H1 (cell line): ENCODE measurements at regions not wholly inside any gene's neighbourhood (a gene's known extent, or its start where the extent isn't known, plus 50 kb on each side); places are given as distances from the start of the nearest gene placed in this dataset.

Source experiments
- CTCF ChIA-PET: fragments of 300-600 bp; sonication (Branson Sonifier 250); formaldehyde crosslinking; loops from one replicate; lab custom pipeline; 2021; ENCODE audit not compliant: partially characterized antibody; lab: Charles Lee
- POLR2A ChIA-PET: fragments of 300-600 bp; sonication (Branson Sonifier 250); formaldehyde crosslinking; loops from one replicate; lab custom pipeline; 2021; ENCODE audit warnings: inconsistent platforms; ENCODE audit not compliant: partially characterized antibody; lab: Charles Lee
- DNase-seq, 2 experiments: peaks; one replicate each; pipeline versions ENCODE4 v3.0.0 to v3.0.0-alpha.2; 2010 to 2022; ENCODE audit warnings: low spot score in 2 of 2, low read depth in 1 of 2, mixed read lengths in 1 of 2
- FAIRE-seq: peaks from 2 replicates; lab custom pipeline; 2011; peaks lifted over from hg19 to GRCh38; lab: Jason Lieb, UNC
- H2AFZ ChIP-seq: 2 replicates; pipeline ENCODE4 v1.8.1; 2012; ENCODE audit warnings: low read length, inconsistent platforms
- H2AK5ac ChIP-seq: 2 replicates; pipeline ENCODE4 v1.6.1; 2013; ENCODE audit warnings: low read depth, low read length
- H2BK120ac ChIP-seq: replicated peaks from 2 replicates; pipeline ENCODE3; 2013; ENCODE audit warnings: low read depth, low read length, inconsistent platforms
- H2BK12ac ChIP-seq: 2 replicates; pipeline ENCODE4 v1.6.1; 2013; ENCODE audit warnings: low read depth, low read length
- H2BK15ac ChIP-seq: 2 replicates; pipeline ENCODE4 v1.6.1; 2013; ENCODE audit warnings: low read length
- H2BK20ac ChIP-seq: 2 replicates; pipeline ENCODE4 v1.6.1; 2013; ENCODE audit warnings: low read length
- H2BK5ac ChIP-seq: 2 replicates; pipeline ENCODE4 v1.6.1; 2013; ENCODE audit warnings: low read depth, low read length
- H3K14ac ChIP-seq: 2 replicates; pipeline ENCODE4 v1.6.1; 2013; ENCODE audit warnings: inconsistent platforms; ENCODE audit not compliant: insufficient read length
- H3K18ac ChIP-seq: 2 replicates; pipeline ENCODE4 v1.6.1; 2013; ENCODE audit warnings: low read length; ENCODE audit errors: extremely low read depth
- H3K23ac ChIP-seq: 2 replicates; pipeline ENCODE4 v1.6.1; 2013; ENCODE audit warnings: inconsistent platforms; ENCODE audit not compliant: insufficient read length
- H3K23me2 ChIP-seq: 2 replicates; pipeline ENCODE4 v1.6.1; 2013; ENCODE audit warnings: low read depth, low read length
- H3K27ac ChIP-seq: 2 replicates; pipeline ENCODE4 v1.6.1; 2011; ENCODE audit warnings: low read depth, low read length, inconsistent platforms
- H3K27me3 ChIP-seq, 4 experiments: replicated peaks in 1 of 4; 1 replicate in 1 of 4; 2 replicates in 3 of 4; pipeline versions ENCODE4 v1.6.1 to v1.8.1; 2011 to 2013; ENCODE audit warnings: low read length in 3 of 4, mild to moderate bottlenecking in 3 of 4, inconsistent platforms in 2 of 4, mixed read lengths in 2 of 4, moderate library complexity in 1 of 4; ENCODE audit not compliant: control insufficient read depth in 3 of 4, insufficient read depth in 3 of 4; ENCODE audit errors: extremely low read depth in 1 of 4
- H3K36me3 ChIP-seq, 4 experiments: 2 replicates each; pipeline versions ENCODE4 v1.6.1 to v1.8.1; 2011 to 2013; ENCODE audit warnings: mild to moderate bottlenecking in 4 of 4, low read length in 3 of 4, moderate library complexity in 2 of 4, control low read depth in 1 of 4, inconsistent platforms in 1 of 4; ENCODE audit not compliant: insufficient read depth in 4 of 4, control insufficient read depth in 2 of 4
- H3K4ac ChIP-seq: replicated peaks from 2 replicates; pipeline ENCODE3; 2013; ENCODE audit warnings: low read length, low read depth, mixed read lengths, inconsistent platforms; ENCODE audit not compliant: insufficient read length
- H3K4me1 ChIP-seq, 4 experiments: replicated peaks in 1 of 4; 1 replicate in 1 of 4; 2 replicates in 3 of 4; pipeline versions ENCODE4 v1.6.1 to v1.8.1; 2011 to 2013; ENCODE audit warnings: low read length in 3 of 4, inconsistent platforms in 2 of 4, mixed read lengths in 1 of 4; ENCODE audit not compliant: insufficient read depth in 4 of 4, control insufficient read depth in 3 of 4
- H3K4me2 ChIP-seq, 2 experiments: 2 replicates each; pipeline versions ENCODE4 v1.6.1 to v1.8.1; 2011 to 2013; ENCODE audit warnings: low read depth in 2 of 2, low read length in 2 of 2, control low read depth in 1 of 2, inconsistent platforms in 1 of 2, mild to moderate bottlenecking in 1 of 2; ENCODE audit not compliant: insufficient read depth in 1 of 2
- H3K4me3 ChIP-seq, 4 experiments: fragments of 200-600, 300-600 bp in 1 of 4; sonication (generic), shearing (Covaris generic), sonication (Bioruptor Twin) in 1 of 4; 2 replicates each; pipeline versions ENCODE4 v1.5.1 to v1.8.1; 2011 to 2016; ENCODE audit warnings: low read length in 4 of 4, low read depth in 3 of 4, control low read depth in 2 of 4, inconsistent platforms in 2 of 4, mild to moderate bottlenecking in 2 of 4, mixed read lengths in 1 of 4, moderate library complexity in 1 of 4; ENCODE audit not compliant: insufficient read depth in 2 of 4; ENCODE audit errors: extremely low read depth in 1 of 4
- H3K56ac ChIP-seq: replicated peaks from 2 replicates; pipeline ENCODE3; 2013; ENCODE audit warnings: low read depth, mild to moderate bottlenecking, mixed read lengths, low read length, inconsistent platforms; ENCODE audit not compliant: insufficient read length
- H3K79me1 ChIP-seq: 2 replicates; pipeline ENCODE4 v1.6.1; 2013; ENCODE audit warnings: low read depth, low read length, control low read depth
- H3K79me2 ChIP-seq, 2 experiments: 2 replicates each; pipeline versions ENCODE4 v1.6.1 to v1.8.1; 2012 to 2013; ENCODE audit warnings: low read length in 2 of 2, mild to moderate bottlenecking in 2 of 2, inconsistent platforms in 1 of 2; ENCODE audit not compliant: insufficient read depth in 2 of 2, control insufficient read depth in 1 of 2
- H3K9ac ChIP-seq, 4 experiments: replicated peaks in 1 of 4; 1 replicate in 1 of 4; 2 replicates in 3 of 4; pipeline versions ENCODE4 v1.6.1 to v1.8.1; 2011 to 2013; ENCODE audit warnings: low read depth in 3 of 4, low read length in 3 of 4, control low read depth in 2 of 4, mild to moderate bottlenecking in 2 of 4, moderate library complexity in 2 of 4, inconsistent platforms in 1 of 4; ENCODE audit errors: extremely low read depth in 1 of 4
- H3K9me3 ChIP-seq, 2 experiments: 2 replicates each; pipeline versions ENCODE4 v1.6.1 to v1.8.1; 2012 to 2013; ENCODE audit warnings: mild to moderate bottlenecking in 2 of 2, moderate library complexity in 2 of 2, control low read depth in 1 of 2, inconsistent platforms in 1 of 2, low read depth in 1 of 2, low read length in 1 of 2, mixed read lengths in 1 of 2; ENCODE audit not compliant: insufficient read depth in 2 of 2
- H4K20me1 ChIP-seq, 2 experiments: replicated peaks in 1 of 2; 2 replicates each; pipeline versions ENCODE3 to v1.8.1; 2011 to 2013; ENCODE audit warnings: inconsistent platforms in 2 of 2, low read length in 2 of 2, mild to moderate bottlenecking in 1 of 2; ENCODE audit not compliant: insufficient read depth in 2 of 2, control insufficient read depth in 1 of 2
- H4K5ac ChIP-seq: 2 replicates; pipeline ENCODE4 v1.6.1; 2013; ENCODE audit warnings: low read length, low read depth, mixed read lengths, inconsistent platforms; ENCODE audit not compliant: insufficient read length
- H4K8ac ChIP-seq: 2 replicates; pipeline ENCODE4 v1.8.0; 2013; ENCODE audit warnings: mild to moderate bottlenecking, moderate library complexity, low read length, inconsistent platforms; ENCODE audit not compliant: insufficient read depth; ENCODE audit errors: extremely low read depth
- H4K91ac ChIP-seq: replicated peaks from 2 replicates; pipeline ENCODE3; 2013; ENCODE audit warnings: low read length, mixed read lengths, inconsistent platforms; ENCODE audit not compliant: insufficient read length
- CHD1 ChIP-seq: IDR thresholded peaks from 2 replicates; pipeline ENCODE4 v1.6.1; 2012; ENCODE audit warnings: low read depth, low read length, improper control_type of control experiment
- CTBP2 ChIP-seq: IDR thresholded peaks from 2 replicates; pipeline ENCODE4 v1.7.0; 2011; ENCODE audit warnings: borderline replicate concordance, mild to moderate bottlenecking, moderate library complexity, mixed read lengths, low read length; ENCODE audit not compliant: insufficient read depth, insufficient read length
- RFX5 ChIP-seq: IDR thresholded peaks from 2 replicates; pipeline ENCODE4 v1.6.1; 2011; ENCODE audit warnings: low read depth, low read length, improper control_type of control experiment, borderline replicate concordance
- TEAD4 ChIP-seq: IDR thresholded peaks from 2 replicates; pipeline ENCODE4 v1.6.1; 2012; ENCODE audit warnings: low read depth, low read length, inconsistent platforms, mixed read lengths
- WGBS, 2 experiments: shearing (Covaris generic) in 1 of 2; methylation state at CpG; one replicate each; pipeline versions ENCODE4 v1.1.6 to v1.1.7; 2013 to 2015; ENCODE audit warnings: low lambda C conversion rate in 2 of 2, mixed read lengths in 2 of 2, inconsistent platforms in 1 of 2, low coverage in 1 of 2, missing lambda C conversion rate in 1 of 2; ENCODE audit not compliant: insufficient replicate concordance in 2 of 2, insufficient coverage in 1 of 2, insufficient read length in 1 of 2; ENCODE audit errors: extremely low coverage in 1 of 2, missing lambda C conversion rate in 1 of 2; 5-methylcytosine and 5-hydroxymethylcytosine counted together

DNA sequence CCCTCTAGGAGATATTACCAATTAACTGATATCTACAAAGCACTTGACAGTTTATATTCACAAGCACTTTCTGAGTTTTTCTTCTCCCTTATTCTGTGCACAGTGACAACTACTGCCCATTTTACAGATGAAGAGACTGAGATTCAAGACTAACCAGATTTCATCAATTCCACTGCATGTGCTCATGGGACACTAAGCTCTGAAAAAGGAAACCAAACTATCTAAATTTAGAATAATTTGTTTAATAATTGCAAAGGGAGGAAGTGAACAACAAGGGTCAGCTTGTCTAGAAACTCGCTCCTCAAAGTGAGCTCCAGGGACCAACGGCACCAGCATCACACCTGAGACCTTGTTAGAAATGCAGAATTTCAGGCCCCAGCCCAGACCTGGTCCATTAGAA, 50.8 kb upstream of the MYLIP start:
- Histone ChIP-seq H3K27ac (no peak overlapping the region), H3K23ac (no peak overlapping the region), H2BK5ac (no peak overlapping the region), H3K18ac (no peak overlapping the region), H3K4ac (no peak overlapping the region), H4K91ac (no peak overlapping the region), H2BK120ac (no peak overlapping the region), H3K14ac (no peak overlapping the region), H3K79me1 (no peaks in the 10 kb centered on the region), H4K20me1 (no peaks in the 10 kb centered on the region), H3K4me2 (no peak overlapping the region), H2BK20ac (no peak overlapping the region), H3K27me3 (no peaks in the 10 kb centered on the region), H2AFZ (no peak overlapping the region), H3K23me2 (no peaks in the 10 kb centered on the region; the same call in 1 of the 2 replicates), H2BK15ac (no peak overlapping the region), H3K4me3 (no peak overlapping the region), H3K79me2 (no peaks in the 10 kb centered on the region), H3K9me3 (no peaks in the 10 kb centered on the region), H3K4me1 (no peaks in the 10 kb centered on the region), H2AK5ac (no peak overlapping the region), H4K8ac (no peak overlapping the region), H3K56ac (no peak overlapping the region), H3K36me3 (no peaks in the 10 kb centered on the region; a peak in 2 of 8 replicates), H3K9ac (no peak overlapping the region), H4K5ac (no peak overlapping the region), H2BK12ac (no peak overlapping the region)
- CTCF ChIA-PET = no interaction called here
- FAIRE-seq (no peak), DNase-seq (no peak)
- 93% methylated on average over 2 of the region's 2 CpGs; no CpG with 5 or more reads in 1 of the 2 experiments for WGBS, 2 experiments
- POLR2A ChIA-PET = no interaction called here
- no peak for TF ChIP-seq TEAD4
- no peak for TF ChIP-seq CTBP2
- TF ChIP-seq RFX5 = no peak
- TF ChIP-seq CHD1 = no peak
